Stimulated activated CD4-positive, alpha-beta T cell treated with anti-CD3 and anti-CD28 coated beads, Interleukin-2, amount 100 ng/mL, for 24 hours (primary cell): ENCODE measurements at regions not wholly inside any gene's neighbourhood (a gene's known extent, or its start where the extent isn't known, plus 50 kb on each side); places are given as distances from the start of the nearest gene placed in this dataset.
"Not testable (repeated sequence)": the region's sequence is repeated elsewhere in the genome, so short reads cannot be mapped to it uniquely, and the experiment has no call there.

Source experiments
- DNase-seq, 2 donors: peaks; one replicate each; pipeline ENCODE4 v3.0.0-alpha.2; 2020

DNA sequence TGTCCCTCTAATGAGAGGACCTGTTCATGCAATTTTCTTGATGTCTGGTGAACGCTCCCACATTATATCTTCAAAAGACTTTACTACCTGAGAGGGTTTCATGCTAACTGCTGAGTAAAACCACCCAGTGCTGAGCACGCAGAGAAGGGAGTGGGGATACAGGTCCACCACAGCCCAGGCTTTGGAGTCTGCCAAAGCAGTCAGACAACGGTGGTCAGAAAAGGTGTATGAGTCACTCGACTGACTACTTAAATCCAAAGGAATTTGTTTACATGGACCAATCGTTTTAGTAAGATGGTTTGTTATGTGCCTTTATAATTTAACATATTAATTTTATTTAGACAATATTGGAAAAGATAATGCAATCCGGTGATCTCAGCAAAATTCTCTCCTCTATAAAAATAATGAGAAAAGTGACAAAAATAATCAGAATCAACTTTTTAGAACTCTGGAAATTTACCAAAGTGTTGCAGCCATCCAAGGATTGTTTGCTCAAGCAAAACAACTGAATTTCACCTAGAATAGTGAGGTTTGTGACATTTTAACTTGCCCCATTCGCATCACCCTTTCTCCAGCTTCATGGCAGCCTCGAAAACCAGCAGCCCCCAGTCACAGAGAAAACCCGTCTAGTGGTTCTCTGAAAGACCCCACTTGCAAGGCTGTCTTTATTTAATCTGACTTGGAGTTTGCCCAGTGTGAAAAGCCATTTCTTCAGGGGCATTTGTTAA, 52.1 kb upstream of the PLGLB2 start:
- not testable (repeated sequence) for DNase-seq
